Left ventricle myocardium inferior (tissue), 1 donor: ENCODE measurements at regions not wholly inside any gene's neighbourhood (a gene's known extent, or its start where the extent isn't known, plus 50 kb on each side); places are given as distances from the start of the nearest gene placed in this dataset.

Experiments used
- DNase-seq: peaks from one replicate; pipeline ENCODE4 v3.0.0-alpha.2; 2020
- H3K27ac ChIP-seq: fragments of 200-600 bp; replicated peaks from 2 replicates; pipeline ENCODE4 v1.8.0; 2021
- H3K27me3 ChIP-seq: fragments of 200-600 bp; 2 replicates; pipeline ENCODE4 v1.8.0; 2021; ENCODE audit warnings: low read depth
- H3K36me3 ChIP-seq: fragments of 200-600 bp; 2 replicates; pipeline ENCODE4 v1.8.0; 2021
- H3K4me1 ChIP-seq: fragments of 200-600 bp; 2 replicates; pipeline ENCODE4 v1.8.0; 2021
- H3K4me3 ChIP-seq: fragments of 200-600 bp; 2 replicates; pipeline ENCODE4 v1.8.0; 2021; ENCODE audit warnings: mild to moderate bottlenecking, moderate library complexity
- H3K9me3 ChIP-seq: fragments of 200-600 bp; replicated peaks from 2 replicates; pipeline ENCODE4 v1.8.0; 2021
- intact Hi-C: fragments of 100-400 bp; cut with micrococcal nuclease; formaldehyde crosslinking; loops from one replicate; pipeline ENCODE4 v1.11.0; 2022
- TF ChIP-seq, protein P1 (sequence below): fragments of 200-600 bp; IDR thresholded peaks from 2 replicates; pipeline ENCODE4 v1.8.0; 2021; ENCODE audit warnings: antibody characterized with exemption, mild to moderate bottlenecking, borderline replicate concordance
- donor health status: DM: no; HTN: yes; CAD: no; lungs with severe emphysema.

DNA sequence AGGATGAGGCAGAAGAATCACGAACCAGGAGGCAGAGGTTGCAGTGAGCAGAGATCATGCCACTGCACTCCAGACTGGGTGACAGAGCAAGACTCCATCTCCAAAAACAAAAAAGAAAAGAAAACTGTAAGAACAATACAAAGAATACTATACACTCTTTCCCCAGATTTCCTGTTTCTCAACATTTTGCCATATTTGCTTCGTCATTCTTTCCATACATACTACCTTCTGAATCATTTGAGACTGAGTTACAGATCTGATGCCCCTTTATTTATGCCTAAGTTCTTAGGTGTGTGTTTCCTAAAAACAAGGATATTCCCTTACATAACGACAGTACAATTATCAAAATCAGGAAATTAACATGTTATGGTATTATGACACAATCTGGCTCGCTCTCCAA is 168.4 kb upstream of the CELF2 start:
- intact Hi-C loops: no loop called here
- no peaks in the 10 kb centered on the region for H3K9me3 ChIP-seq
- no peak for DNase-seq
- H3K36me3 ChIP-seq: no peaks in the 10 kb centered on the region
- no peak overlapping the region for H3K4me3 ChIP-seq
- H3K4me1 ChIP-seq: peaks cover 17% of the 10 kb centered on the region
- H3K27me3 ChIP-seq: no peaks in the 10 kb centered on the region
- H3K27ac ChIP-seq: no peak overlapping the region
- TF ChIP-seq, protein P1, sequence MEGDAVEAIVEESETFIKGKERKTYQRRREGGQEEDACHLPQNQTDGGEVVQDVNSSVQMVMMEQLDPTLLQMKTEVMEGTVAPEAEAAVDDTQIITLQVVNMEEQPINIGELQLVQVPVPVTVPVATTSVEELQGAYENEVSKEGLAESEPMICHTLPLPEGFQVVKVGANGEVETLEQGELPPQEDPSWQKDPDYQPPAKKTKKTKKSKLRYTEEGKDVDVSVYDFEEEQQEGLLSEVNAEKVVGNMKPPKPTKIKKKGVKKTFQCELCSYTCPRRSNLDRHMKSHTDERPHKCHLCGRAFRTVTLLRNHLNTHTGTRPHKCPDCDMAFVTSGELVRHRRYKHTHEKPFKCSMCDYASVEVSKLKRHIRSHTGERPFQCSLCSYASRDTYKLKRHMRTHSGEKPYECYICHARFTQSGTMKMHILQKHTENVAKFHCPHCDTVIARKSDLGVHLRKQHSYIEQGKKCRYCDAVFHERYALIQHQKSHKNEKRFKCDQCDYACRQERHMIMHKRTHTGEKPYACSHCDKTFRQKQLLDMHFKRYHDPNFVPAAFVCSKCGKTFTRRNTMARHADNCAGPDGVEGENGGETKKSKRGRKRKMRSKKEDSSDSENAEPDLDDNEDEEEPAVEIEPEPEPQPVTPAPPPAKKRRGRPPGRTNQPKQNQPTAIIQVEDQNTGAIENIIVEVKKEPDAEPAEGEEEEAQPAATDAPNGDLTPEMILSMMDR: no peak

DNA sequence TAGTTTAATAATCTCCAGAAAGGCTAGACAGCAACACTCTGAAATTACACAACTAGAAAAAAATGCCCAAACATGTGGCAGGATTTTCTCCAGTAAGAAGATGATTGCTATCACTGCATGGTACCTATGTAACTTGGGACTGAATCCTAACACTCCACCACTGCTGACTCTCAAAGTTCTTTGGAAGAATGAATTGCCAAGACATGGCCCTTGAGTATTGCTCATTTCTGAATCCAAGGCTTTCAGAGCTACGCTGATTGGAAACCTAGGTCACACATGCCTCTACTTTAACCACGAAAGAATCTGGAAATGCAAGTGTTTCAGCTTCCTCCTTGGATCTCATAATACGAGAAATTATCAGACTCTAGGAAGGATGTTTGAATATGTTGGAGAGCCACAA is 167.5 kb upstream of the CELF2 start:
- H3K4me3 ChIP-seq: no peak overlapping the region
- H3K27me3 ChIP-seq: no peaks in the 10 kb centered on the region
- TF ChIP-seq, protein P1: no peak
- peaks cover 20% of the 10 kb centered on the region for H3K4me1 ChIP-seq
- no peak for DNase-seq
- H3K27ac ChIP-seq: peak overlapping the region; percentile 57
- intact Hi-C loops: no loop called here
- no peaks in the 10 kb centered on the region for H3K9me3 ChIP-seq
- no peaks in the 10 kb centered on the region for H3K36me3 ChIP-seq

DNA sequence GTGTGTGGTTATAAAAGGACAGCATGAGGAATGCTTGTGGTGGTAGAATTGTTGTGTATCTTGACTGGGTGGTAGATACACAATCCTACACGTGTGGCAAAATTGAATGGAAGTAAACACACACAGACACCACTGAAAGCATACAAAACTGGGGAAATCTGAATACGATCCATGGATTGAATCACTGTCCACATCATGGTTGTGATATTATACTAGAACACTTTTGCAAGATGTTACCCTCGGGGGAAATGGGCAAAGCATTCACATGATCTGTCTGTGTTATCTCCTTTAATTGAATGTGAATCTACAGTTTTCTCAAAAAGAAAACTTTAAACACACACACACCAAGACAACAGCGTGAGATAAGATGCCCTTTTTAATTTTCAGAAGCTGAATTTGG is 165.2 kb upstream of the CELF2 start:
- Histone ChIP-seq H3K27me3 (no peaks in the 10 kb centered on the region), H3K36me3 (no peaks in the 10 kb centered on the region), H3K9me3 (no peaks in the 10 kb centered on the region), H3K27ac (no peak overlapping the region), H3K4me3 (no peak overlapping the region), H3K4me1 (peaks cover 18% of the 10 kb centered on the region)
- no peak for DNase-seq
- intact Hi-C loops: no loop called here
- TF ChIP-seq, protein P1: no peak

DNA sequence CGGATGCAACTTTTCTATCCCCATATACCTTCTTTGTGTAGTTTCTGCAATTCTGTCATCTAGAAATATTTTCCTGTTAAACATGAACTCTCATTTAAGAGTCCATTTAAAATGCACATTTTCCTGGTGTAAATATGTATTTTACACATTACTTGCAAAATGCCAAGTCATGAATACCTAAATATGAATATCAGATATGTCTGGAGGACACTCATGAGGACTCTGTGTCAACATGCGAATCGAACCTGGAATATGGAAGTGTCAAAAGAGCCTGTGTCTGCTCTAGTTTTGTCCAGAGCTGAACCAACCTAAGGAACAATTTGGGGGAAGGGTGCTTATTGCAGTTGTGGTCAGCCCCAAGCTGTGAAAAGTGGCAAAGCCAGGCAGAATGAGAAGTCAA is 163.7 kb upstream of the CELF2 start:
- Histone ChIP-seq H3K4me3 (no peak overlapping the region), H3K36me3 (no peaks in the 10 kb centered on the region), H3K9me3 (no peaks in the 10 kb centered on the region), H3K27ac (no peak overlapping the region), H3K27me3 (no peaks in the 10 kb centered on the region), H3K4me1 (peaks cover 17% of the 10 kb centered on the region)
- intact Hi-C loops: no loop called here
- DNase-seq: no peak
- TF ChIP-seq, protein P1: no peak

DNA sequence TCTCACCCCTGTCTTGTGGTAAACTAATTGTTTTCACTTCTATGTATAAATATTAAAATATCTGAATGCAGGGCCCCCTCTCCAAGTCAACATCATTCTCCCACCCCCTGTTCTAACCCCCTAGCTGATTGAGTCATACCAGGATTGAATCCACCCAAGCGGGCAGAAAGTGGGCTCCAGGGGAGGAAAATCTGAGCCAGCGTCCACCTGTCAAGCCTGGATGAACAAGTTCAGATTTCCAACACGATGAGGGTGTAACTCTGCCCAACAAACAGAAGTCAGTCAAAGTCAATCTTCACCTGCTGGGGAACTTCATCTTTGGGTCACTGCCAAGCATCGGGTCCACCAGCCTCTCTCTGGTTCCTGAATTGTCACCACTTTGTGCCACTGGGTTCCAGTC is 162.9 kb upstream of the CELF2 start:
- Histone ChIP-seq H3K4me1 (peaks cover 23% of the 10 kb centered on the region), H3K27me3 (no peaks in the 10 kb centered on the region), H3K9me3 (no peaks in the 10 kb centered on the region), H3K27ac (peak overlapping the region; percentile 11), H3K36me3 (no peaks in the 10 kb centered on the region), H3K4me3 (no peak overlapping the region)
- DNase-seq: no peak
- TF ChIP-seq, protein P1: no peak
- intact Hi-C loops: no loop called here

DNA sequence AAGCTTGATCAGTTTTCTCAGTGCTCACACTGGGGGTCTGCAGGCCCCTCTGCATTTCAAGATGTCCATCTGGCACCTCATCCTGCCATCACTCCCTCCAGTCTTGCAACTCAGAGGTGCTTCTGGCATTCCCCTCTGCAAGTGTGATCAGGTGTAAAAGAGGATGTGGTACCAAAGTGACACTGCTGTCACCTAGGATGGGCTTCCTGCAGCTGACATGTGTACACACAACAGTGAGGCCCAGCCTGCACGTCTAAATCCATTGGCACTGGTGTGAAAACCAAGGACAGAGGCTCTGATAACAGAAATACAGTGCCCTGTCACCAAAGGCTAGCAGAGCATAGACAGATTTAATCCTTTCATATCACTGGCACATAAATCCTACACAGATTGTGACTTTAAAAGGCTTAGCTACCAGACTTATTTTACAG is 162.5 kb upstream of the CELF2 start:
- Histone ChIP-seq H3K4me3 (no peak overlapping the region), H3K36me3 (no peaks in the 10 kb centered on the region), H3K27ac (peak overlapping the region; percentile 11), H3K4me1 (peaks cover 23% of the 10 kb centered on the region), H3K27me3 (no peaks in the 10 kb centered on the region), H3K9me3 (no peaks in the 10 kb centered on the region)
- TF ChIP-seq, protein P1: no peak
- intact Hi-C loops: no loop called here
- no peak for DNase-seq
